Small intestine (tissue), 7 donors: ENCODE measurements at regions not wholly inside any gene's neighbourhood (a gene's known extent, or its start where the extent isn't known, plus 50 kb on each side); places are given as distances from the start of the nearest gene placed in this dataset.
A peak's percentile ranks its signal among the peaks of the same experiment; 100 is the strongest.

Source experiments
- DNase-seq, 2 donors: peaks; one replicate each; pipeline versions ENCODE4 v3.0.0 to v3.0.0-alpha.2; 2013
- FAIRE-seq: peaks from 2 replicates; lab custom pipeline; 2012; peaks lifted over from hg19 to GRCh38; lab: Jason Lieb, UNC
- H3K27ac ChIP-seq, 3 donors: one replicate each; pipeline ENCODE4 v1.5.1; 2013; ENCODE audit warnings: low read length in 2 of 3, mild to moderate bottlenecking in 2 of 3, control low read depth in 1 of 3, inconsistent platforms in 1 of 3, low read depth in 1 of 3, moderate library complexity in 1 of 3
- H3K27me3 ChIP-seq, 3 donors: one replicate each; pipeline ENCODE4 v1.6.1; 2013; ENCODE audit warnings: low read length in 3 of 3, inconsistent platforms in 1 of 3; ENCODE audit not compliant: control insufficient read depth in 3 of 3, insufficient read depth in 3 of 3
- H3K36me3 ChIP-seq, 3 donors: one replicate each; pipeline ENCODE4 v1.6.1; 2013; ENCODE audit warnings: low read length in 3 of 3, inconsistent platforms in 1 of 3, low read depth in 1 of 3, mild to moderate bottlenecking in 1 of 3, moderate library complexity in 1 of 3; ENCODE audit not compliant: control insufficient read depth in 3 of 3, insufficient read depth in 2 of 3
- H3K4me1 ChIP-seq, 3 donors: one replicate each; pipeline ENCODE4 v1.6.1; 2013; ENCODE audit warnings: low read length in 2 of 3, inconsistent platforms in 1 of 3, low read depth in 1 of 3, mild to moderate bottlenecking in 1 of 3, moderate library complexity in 1 of 3; ENCODE audit not compliant: control insufficient read depth in 3 of 3, insufficient read depth in 2 of 3
- H3K4me3 ChIP-seq, 3 donors: one replicate each; pipeline ENCODE4 v1.5.1; 2013; ENCODE audit warnings: low read length in 3 of 3, control low read depth in 1 of 3, inconsistent platforms in 1 of 3, low read depth in 1 of 3, mild to moderate bottlenecking in 1 of 3, moderate library complexity in 1 of 3
- H3K9me3 ChIP-seq, 2 donors: one replicate each; pipeline ENCODE4 v1.6.1; 2013; ENCODE audit warnings: low read depth in 1 of 2, low read length in 1 of 2; ENCODE audit not compliant: control insufficient read depth in 2 of 2, insufficient read depth in 1 of 2
- WGBS, 3 donors: extraction: QIAGEN DNeasy Blood & Tissue Kit; methylation state at CpG; one replicate each; pipeline ENCODE4 v1.1.7; 2013; 5-methylcytosine and 5-hydroxymethylcytosine counted together
- donor health status: healthy with polysubstance abuse.
- donor health status: control.
- donor health status: control.
- donor health status: Bipolar disorder and iron deficiency.
- donor health status: healthy.

- FAIRE-seq (no peak), DNase-seq (no peak)
- Histone ChIP-seq H3K27me3 (no peaks in the 10 kb centered on the region), H3K4me3 (no peak overlapping the region), H3K9me3 (peaks cover 0 to 5% of the 10 kb centered on the region in 2 donors), H3K27ac (no peak overlapping the region), H3K36me3 (peaks cover 0 to 2% (median 0%) of the 10 kb centered on the region in 3 donors), H3K4me1 (no peaks in the 10 kb centered on the region)
- WGBS, 3 donors: 48 to 54% (median 51%) methylated on average over 3 of the region's 3 CpGs
Observed at GRCh38 chr7:114364151-114364550, 50.5 kb upstream of the FOXP2 start.

- 74 to 88% (median 86%) methylated on average over 1 of the region's 1 CpG for WGBS, 3 donors
- Histone ChIP-seq H3K4me1 (no peaks in the 10 kb centered on the region), H3K9me3 (peaks cover 0 to 9% of the 10 kb centered on the region in 2 donors), H3K36me3 (peaks cover 0 to 5% (median 0%) of the 10 kb centered on the region in 3 donors), H3K4me3 (no peak overlapping the region), H3K27me3 (no peaks in the 10 kb centered on the region), H3K27ac (no peak overlapping the region)
- FAIRE-seq (no peak), DNase-seq (no peak)
Observed at GRCh38 chr7:114363292-114363691, 51.3 kb upstream of the FOXP2 start.

GRCh38 chr7:114358911-114359310, 55.7 kb upstream of the FOXP2 start:
- Histone ChIP-seq H3K36me3 (peaks cover 0 to 5% (median 0%) of the 10 kb centered on the region in 3 donors), H3K4me1 (no peaks in the 10 kb centered on the region), H3K27ac (no peak overlapping the region), H3K9me3 (peaks cover 0 to 9% of the 10 kb centered on the region in 2 donors), H3K27me3 (no peaks in the 10 kb centered on the region), H3K4me3 (no peak overlapping the region)
- 91 to 96% (median 93%) methylated on average over 2 of the region's 2 CpGs for WGBS, 3 donors
- DNase-seq (no peak), FAIRE-seq (no peak)

- peaks cover 0 to 13% of the 10 kb centered on the region in 2 donors for H3K9me3 ChIP-seq
- no peak overlapping the region for H3K27ac ChIP-seq
- DNase-seq (no peak), FAIRE-seq (no peak)
- WGBS, 3 donors: 78 to 86% (median 81%) methylated on average over 3 of the region's 3 CpGs
- no peaks in the 10 kb centered on the region for H3K27me3 ChIP-seq
- no peaks in the 10 kb centered on the region for H3K4me1 ChIP-seq
- no peak overlapping the region for H3K4me3 ChIP-seq
- peaks cover 0 to 5% (median 0%) of the 10 kb centered on the region in 3 donors for H3K36me3 ChIP-seq
Observed at GRCh38 chr7:114356133-114356532, 58.5 kb upstream of the FOXP2 start.

GRCh38 chr7:114354306-114354705, 60.3 kb upstream of the FOXP2 start:
- peaks cover 0 to 9% of the 10 kb centered on the region in 2 donors for H3K9me3 ChIP-seq
- H3K4me1 ChIP-seq: no peaks in the 10 kb centered on the region
- DNase-seq: no peak
- peaks cover 0 to 5% (median 0%) of the 10 kb centered on the region in 3 donors for H3K36me3 ChIP-seq
- WGBS, 3 donors: 81 to 96% (median 94%) methylated on average over 1 of the region's 1 CpG
- H3K4me3 ChIP-seq: no peak overlapping the region
- FAIRE-seq: no peak
- no peaks in the 10 kb centered on the region for H3K27me3 ChIP-seq
- H3K27ac ChIP-seq: no peak overlapping the region

GRCh38 chr7:114345494-114345893, 69.1 kb upstream of the FOXP2 start:
- H3K27ac ChIP-seq: no peak overlapping the region
- no peaks in the 10 kb centered on the region for H3K36me3 ChIP-seq
- no peaks in the 10 kb centered on the region for H3K4me1 ChIP-seq
- H3K4me3 ChIP-seq: no peak overlapping the region
- no peaks in the 10 kb centered on the region for H3K27me3 ChIP-seq
- WGBS, 3 donors: 63 to 86% (median 69%) methylated on average over 2 of the region's 2 CpGs
- no peak for FAIRE-seq
- DNase-seq: no peak
- H3K9me3 ChIP-seq: no peaks in the 10 kb centered on the region

- H3K9me3 ChIP-seq: no peaks in the 10 kb centered on the region
- H3K27ac ChIP-seq: no peak overlapping the region
- no peaks in the 10 kb centered on the region for H3K4me1 ChIP-seq
- no peak for FAIRE-seq
- H3K36me3 ChIP-seq: no peaks in the 10 kb centered on the region
- H3K27me3 ChIP-seq: no peaks in the 10 kb centered on the region
- no peak overlapping the region for H3K4me3 ChIP-seq
- 79 to 80% (median 80%) methylated on average over 9 of the region's 9 CpGs for WGBS, 3 donors
- no peak for DNase-seq
Observed at GRCh38 chr7:114343949-114344708, 70.5 kb upstream of the FOXP2 start.

- Histone ChIP-seq H3K4me3 (no peak overlapping the region), H3K36me3 (no peaks in the 10 kb centered on the region), H3K27me3 (no peaks in the 10 kb centered on the region), H3K27ac (no peak overlapping the region), H3K4me1 (no peaks in the 10 kb centered on the region), H3K9me3 (no peaks in the 10 kb centered on the region)
- DNase-seq: no peak
- WGBS, 3 donors: 53 to 64% (median 59%) methylated on average over 1 of the region's 1 CpG
- peak; percentile 79 for FAIRE-seq
Observed at GRCh38 chr7:114342431-114343179, 72.0 kb upstream of the FOXP2 start.
